ENCODE measurements at regions not wholly inside any gene's neighbourhood (a gene's known extent, or its start where the extent isn't known, plus 50 kb on each side); places are given as distances from the start of the nearest gene placed in this dataset.
"Not testable (repeated sequence)": the region's sequence is repeated elsewhere in the genome, so short reads cannot be mapped to it uniquely, and the experiment has no call there.

DNA sequence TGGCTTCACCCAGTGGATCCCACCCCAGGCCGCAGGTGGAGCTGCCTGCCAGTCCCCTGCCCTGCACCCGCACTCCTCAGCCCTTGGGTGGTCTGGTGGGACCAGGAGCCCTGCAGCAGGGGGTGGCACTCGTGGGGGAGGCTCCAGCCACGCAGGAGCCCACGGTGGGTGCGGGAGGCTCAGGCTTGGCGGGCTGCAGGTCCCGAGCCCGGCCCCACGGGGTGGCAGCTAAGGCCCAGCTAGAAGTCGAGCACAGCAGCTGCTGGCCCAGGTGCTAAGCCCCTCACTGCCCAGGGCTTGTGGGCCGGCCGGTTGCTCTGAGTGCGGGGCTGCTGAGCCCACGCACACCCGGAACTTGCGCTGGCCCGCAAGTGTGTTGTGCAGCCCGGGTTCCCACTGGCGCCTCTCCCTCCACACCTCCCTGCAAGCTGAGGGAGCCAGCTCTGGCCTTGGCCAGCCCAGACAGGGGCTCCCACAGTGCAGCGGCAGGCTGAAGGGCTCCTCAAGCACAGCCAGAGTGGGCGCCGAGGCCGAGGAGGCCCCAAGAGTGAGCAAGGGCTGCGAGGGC, 222.6 kb upstream of the LUZP2 start:
- TF ChIP-seq, protein P1, sequence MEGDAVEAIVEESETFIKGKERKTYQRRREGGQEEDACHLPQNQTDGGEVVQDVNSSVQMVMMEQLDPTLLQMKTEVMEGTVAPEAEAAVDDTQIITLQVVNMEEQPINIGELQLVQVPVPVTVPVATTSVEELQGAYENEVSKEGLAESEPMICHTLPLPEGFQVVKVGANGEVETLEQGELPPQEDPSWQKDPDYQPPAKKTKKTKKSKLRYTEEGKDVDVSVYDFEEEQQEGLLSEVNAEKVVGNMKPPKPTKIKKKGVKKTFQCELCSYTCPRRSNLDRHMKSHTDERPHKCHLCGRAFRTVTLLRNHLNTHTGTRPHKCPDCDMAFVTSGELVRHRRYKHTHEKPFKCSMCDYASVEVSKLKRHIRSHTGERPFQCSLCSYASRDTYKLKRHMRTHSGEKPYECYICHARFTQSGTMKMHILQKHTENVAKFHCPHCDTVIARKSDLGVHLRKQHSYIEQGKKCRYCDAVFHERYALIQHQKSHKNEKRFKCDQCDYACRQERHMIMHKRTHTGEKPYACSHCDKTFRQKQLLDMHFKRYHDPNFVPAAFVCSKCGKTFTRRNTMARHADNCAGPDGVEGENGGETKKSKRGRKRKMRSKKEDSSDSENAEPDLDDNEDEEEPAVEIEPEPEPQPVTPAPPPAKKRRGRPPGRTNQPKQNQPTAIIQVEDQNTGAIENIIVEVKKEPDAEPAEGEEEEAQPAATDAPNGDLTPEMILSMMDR (conservative IDR thresholded peaks at IDR 0.05): not testable (repeated sequence)
- not testable (repeated sequence) for TF ChIP-seq EZH2 (IDR thresholded peaks at IDR 0.05; ENCODE audit: low read depth)

Data from PC-9 (cell line).